ENCODE measurements at regions not wholly inside any gene's neighbourhood (a gene's known extent, or its start where the extent isn't known, plus 50 kb on each side); places are given as distances from the start of the nearest gene placed in this dataset.
"Not testable (repeated sequence)": the region's sequence is repeated elsewhere in the genome, so short reads cannot be mapped to it uniquely, and the experiment has no call there.

DNA sequence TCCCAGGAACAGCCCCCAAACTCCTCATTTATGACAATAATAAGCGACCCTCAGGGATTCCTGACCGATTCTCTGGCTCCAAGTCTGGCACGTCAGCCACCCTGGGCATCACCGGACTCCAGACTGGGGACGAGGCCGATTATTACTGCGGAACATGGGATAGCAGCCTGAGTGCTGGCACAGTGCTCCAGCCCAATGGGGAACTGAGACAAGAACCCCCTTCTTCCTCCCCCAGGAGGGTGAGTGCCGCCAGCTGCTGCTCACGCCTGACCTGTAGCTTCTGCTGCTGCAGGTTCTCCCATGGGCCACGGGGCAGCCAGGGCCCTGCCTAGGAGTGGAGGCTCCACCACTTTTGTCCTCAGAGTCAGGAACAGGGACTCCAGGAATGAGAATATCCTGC lies 78.2 kb downstream of the VPREB1 start:
- no peak overlapping the region for H3K27ac ChIP-seq
- TF ChIP-seq, protein P1, sequence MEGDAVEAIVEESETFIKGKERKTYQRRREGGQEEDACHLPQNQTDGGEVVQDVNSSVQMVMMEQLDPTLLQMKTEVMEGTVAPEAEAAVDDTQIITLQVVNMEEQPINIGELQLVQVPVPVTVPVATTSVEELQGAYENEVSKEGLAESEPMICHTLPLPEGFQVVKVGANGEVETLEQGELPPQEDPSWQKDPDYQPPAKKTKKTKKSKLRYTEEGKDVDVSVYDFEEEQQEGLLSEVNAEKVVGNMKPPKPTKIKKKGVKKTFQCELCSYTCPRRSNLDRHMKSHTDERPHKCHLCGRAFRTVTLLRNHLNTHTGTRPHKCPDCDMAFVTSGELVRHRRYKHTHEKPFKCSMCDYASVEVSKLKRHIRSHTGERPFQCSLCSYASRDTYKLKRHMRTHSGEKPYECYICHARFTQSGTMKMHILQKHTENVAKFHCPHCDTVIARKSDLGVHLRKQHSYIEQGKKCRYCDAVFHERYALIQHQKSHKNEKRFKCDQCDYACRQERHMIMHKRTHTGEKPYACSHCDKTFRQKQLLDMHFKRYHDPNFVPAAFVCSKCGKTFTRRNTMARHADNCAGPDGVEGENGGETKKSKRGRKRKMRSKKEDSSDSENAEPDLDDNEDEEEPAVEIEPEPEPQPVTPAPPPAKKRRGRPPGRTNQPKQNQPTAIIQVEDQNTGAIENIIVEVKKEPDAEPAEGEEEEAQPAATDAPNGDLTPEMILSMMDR (conservative IDR thresholded peaks at IDR 0.05) = no peak

DNA sequence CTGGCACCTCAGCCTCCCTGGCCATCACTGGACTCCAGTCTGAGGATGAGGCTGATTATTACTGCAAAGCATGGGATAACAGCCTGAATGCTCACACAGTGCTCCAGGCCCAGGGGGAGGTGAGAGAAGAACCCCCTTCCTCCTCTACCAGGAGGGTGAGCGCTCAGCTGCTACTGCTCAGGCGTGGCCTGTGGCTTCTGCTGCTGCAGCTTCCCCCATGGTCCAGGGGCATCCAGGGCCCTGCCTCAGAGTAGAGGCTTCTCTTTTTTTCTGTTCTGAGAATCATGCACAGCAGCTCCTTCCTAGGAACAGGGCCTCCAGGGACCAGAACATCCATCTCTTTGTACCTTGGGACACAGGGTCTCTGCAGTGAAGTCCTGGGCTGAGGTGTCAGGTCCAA lies 83.1 kb downstream of the VPREB1 start:
- TF ChIP-seq, protein P1 (conservative IDR thresholded peaks at IDR 0.05) = no peak
- no peak overlapping the region for H3K27ac ChIP-seq

DNA sequence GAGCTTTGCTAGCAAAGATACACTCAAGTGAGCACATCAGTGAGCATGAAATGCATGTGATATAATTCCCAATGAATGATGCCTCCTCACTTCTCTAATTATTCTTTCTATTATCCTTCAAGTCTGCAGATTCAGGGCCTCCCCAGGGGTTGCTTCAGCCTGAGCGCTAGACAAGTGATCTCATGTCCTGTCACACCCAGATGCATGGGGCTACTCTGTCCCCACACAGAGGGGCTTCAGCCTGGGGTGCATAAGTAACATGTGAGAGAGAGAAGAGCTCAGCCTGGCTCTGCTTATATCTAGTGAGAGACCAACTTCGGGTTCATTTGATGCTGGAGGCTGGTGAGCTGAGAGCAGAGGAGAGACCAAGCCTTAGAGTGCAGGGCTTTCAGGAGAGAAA lies 85.2 kb downstream of the VPREB1 start:
- TF ChIP-seq, protein P1 (conservative IDR thresholded peaks at IDR 0.05) = no peak

DNA sequence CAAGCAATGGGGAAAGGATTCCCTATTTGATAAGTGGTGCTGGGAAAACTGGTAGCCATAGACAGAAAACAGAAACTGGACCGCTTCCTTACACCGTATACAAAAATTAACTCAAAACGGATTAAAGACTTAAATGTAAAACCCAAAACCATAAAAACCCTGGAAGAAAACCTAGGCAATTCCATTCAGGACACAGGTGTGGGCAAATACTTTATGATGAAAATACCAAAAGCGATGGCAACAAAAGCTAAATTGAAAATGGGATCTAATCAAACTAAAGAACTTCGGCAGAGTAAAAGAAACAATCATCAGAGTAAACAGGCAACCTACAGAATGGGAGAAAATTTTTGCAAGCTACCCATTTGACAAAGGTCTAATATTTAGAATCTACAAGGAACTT lies 91.1 kb downstream of the VPREB1 start:
- not testable (repeated sequence) for H3K27ac ChIP-seq

More for the DNA sequence above, 85.2 kb downstream of the VPREB1 start:
- H3K27ac ChIP-seq = no peak overlapping the region

DNA sequence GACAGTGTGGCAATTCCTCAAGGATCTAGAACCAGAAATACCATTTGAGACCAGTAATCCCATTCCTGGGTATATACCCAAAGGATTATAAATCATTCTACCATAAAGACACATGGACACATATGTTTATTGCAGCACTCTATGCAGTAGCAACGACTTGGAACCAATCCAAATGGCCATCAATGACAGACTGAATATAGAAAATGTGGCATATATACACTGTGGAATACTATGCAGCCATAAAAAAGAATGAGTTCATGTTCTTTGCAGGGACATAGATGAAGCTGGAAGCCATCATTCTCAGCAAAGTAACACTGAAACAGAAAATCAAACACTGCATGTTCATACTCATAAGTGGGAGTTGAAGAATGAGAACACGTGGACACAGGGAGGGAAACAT lies 91.7 kb downstream of the VPREB1 start:
- H3K27ac ChIP-seq = not testable (repeated sequence)

DNA sequence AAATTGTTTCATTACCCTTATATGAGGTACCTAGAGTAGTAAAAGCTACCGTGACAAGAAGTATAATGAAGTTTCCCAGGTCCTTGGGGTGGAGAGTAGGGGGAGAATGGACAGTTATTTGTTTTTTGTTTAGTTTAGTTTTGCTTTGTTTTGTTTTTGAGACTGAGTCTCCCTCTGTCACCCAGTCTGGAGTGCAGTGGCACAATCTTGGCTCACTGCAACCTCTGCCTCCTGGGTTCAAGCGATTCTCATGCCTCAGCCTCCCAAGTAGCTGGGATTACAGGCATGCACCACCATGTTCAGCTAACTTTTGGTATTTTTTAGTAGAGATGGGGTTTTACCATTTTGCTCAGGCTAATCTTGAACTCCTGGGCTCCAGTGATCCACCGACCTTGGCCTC lies 94.2 kb downstream of the VPREB1 start:
- H3K27ac ChIP-seq = not testable (repeated sequence)

DNA sequence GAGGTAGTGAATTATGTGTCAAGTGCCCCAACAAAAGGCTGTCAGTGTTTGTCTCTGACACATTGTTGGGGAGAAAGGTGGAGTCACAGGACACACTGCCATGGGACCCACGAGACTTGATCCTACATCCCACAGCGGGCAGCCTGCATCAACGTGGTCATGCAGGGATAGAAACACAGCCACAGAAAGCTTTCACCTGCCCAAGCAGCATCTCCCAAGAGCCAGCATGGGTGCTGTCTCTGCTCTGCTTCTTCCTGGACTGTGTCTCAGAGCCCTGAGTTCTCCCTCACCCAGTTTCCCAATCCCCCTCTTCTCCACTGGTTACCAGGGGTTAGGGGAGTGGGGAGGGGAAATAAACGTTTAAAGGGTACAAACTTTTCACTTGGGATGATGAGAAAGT lies 97.2 kb downstream of the VPREB1 start:
- TF ChIP-seq, protein P1 (conservative IDR thresholded peaks at IDR 0.05) = no peak
- no peak overlapping the region for H3K27ac ChIP-seq

DNA sequence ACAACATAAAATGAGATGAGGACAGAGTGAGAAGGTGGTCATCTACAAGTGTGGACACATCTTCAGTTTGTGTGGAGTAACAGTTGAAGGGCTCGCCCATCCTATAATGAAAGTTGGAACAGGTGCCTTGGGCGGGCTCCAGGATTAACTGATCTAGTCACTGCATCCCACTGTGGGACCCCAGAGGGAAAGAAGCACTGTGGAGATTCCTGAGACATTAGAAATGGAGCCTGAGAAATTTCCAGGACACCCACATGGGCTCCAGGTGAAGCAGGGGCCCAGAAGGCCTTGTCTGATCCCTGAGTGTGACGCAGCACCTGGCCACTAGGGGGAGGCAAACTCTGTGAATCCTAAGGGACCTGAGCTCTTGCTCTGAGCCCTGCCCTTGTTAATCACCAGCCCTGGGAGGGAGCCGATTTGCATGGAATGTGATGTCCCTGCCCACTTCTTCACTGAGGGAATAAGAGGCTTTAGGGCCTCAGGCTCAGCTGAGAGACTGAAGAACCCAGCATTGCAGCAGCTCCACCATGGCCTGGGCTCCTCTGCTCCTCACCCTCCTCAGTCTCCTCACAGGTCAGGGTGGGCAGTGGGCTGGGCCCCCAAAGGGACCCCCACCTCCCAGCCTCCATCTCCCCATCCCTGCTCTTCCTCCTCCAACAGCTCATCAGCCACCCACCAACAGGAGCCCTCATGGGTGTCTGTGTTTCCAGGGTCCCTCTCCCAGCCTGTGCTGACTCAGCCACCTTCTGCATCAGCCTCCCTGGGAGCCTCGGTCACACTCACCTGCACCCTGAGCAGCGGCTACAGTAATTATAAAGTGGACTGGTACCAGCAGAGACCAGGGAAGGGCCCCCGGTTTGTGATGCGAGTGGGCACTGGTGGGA lies 98.4 kb downstream of the VPREB1 start:
- TF ChIP-seq, protein P1 (conservative IDR thresholded peaks at IDR 0.05) = peak; percentile 91
- H3K27ac ChIP-seq = peak overlapping the region; percentile 26; the same call in 1 of the 2 replicates

DNA sequence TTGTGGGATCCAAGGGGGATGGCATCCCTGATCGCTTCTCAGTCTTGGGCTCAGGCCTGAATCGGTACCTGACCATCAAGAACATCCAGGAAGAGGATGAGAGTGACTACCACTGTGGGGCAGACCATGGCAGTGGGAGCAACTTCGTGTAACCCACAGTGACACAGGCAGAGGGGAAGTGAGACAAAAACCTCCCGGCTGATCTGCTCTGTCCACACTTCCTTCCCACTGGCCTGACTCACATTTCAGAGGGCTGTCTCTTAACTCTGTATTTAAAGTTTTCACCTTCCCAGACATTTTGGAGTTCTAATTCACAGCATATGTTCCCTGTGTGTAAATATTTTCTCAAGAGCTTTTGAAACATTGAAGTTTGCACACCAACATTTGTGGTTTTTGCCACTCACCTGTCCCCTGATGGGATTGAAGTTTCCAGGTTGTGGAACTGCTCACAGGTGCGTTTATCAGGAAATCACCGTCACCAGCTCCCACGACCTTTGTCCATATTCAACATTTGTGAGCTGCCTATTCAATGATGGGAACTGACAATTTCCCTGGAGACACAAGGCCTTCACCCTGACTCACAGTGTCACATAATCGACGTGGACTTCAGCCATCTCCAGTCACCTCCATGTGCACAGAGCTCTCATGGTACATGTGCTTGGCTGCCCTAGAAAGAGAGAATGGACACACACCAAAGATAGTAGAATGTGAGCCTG lies 99.2 kb downstream of the VPREB1 start:
- TF ChIP-seq, protein P1 (conservative IDR thresholded peaks at IDR 0.05) = no peak

More for the DNA sequence above, 99.2 kb downstream of the VPREB1 start:
- peak overlapping the region; percentile 26; the same call in 1 of the 2 replicates for H3K27ac ChIP-seq

Data from VCaP (cell line).